Lung (tissue), 11 donors: ENCODE measurements at regions not wholly inside any gene's neighbourhood (a gene's known extent, or its start where the extent isn't known, plus 50 kb on each side); places are given as distances from the start of the nearest gene placed in this dataset.

Experiments
- ATAC-seq: fragments of 200-7000 bp; cut with Tn5 transposase; one replicate; pipeline ENCODE4 v1.9.1; 2020; ENCODE audit warnings: moderate number of reproducible peaks; ENCODE audit not compliant: insufficient read depth, low FRiP score
- DNase-seq, 3 donors: peaks; one replicate each; pipeline ENCODE4 v3.0.0-alpha.2; 2013 to 2017
- H3K27ac ChIP-seq, 2 donors: one replicate each; pipeline ENCODE4 v1.5.1; 2013; ENCODE audit warnings: mild to moderate bottlenecking in 2 of 2, moderate library complexity in 2 of 2, control low read depth in 1 of 2, inconsistent platforms in 1 of 2, low read depth in 1 of 2, low read length in 1 of 2
- H3K27me3 ChIP-seq, 3 donors: one replicate each; pipeline ENCODE4 v1.5.1; 2013; ENCODE audit warnings: low read length in 2 of 3; ENCODE audit not compliant: control insufficient read depth in 3 of 3, insufficient read depth in 3 of 3
- H3K36me3 ChIP-seq, 4 donors: one replicate each; pipeline ENCODE4 v1.5.1; 2013; ENCODE audit warnings: low read length in 4 of 4, mild to moderate bottlenecking in 1 of 4, moderate library complexity in 1 of 4; ENCODE audit not compliant: control insufficient read depth in 4 of 4, insufficient read depth in 4 of 4
- H3K4me1 ChIP-seq, 5 donors: one replicate each; pipeline ENCODE4 v1.5.1; 2013; ENCODE audit warnings: low read length in 5 of 5, mild to moderate bottlenecking in 2 of 5, moderate library complexity in 1 of 5; ENCODE audit not compliant: control insufficient read depth in 5 of 5, insufficient read depth in 5 of 5
- H3K4me3 ChIP-seq: one replicate; pipeline ENCODE4 v1.5.1; 2013; ENCODE audit warnings: mild to moderate bottlenecking, control low read depth, moderate library complexity
- H3K9ac ChIP-seq, 2 donors: one replicate each; pipeline ENCODE4 v1.5.1; 2013; ENCODE audit warnings: low read length in 2 of 2, control low read depth in 1 of 2; ENCODE audit not compliant: insufficient read depth in 1 of 2
- H3K9me3 ChIP-seq, 4 donors: one replicate each; pipeline ENCODE4 v1.5.1; 2013; ENCODE audit warnings: low read length in 3 of 4, mild to moderate bottlenecking in 1 of 4, moderate library complexity in 1 of 4; ENCODE audit not compliant: control insufficient read depth in 4 of 4, insufficient read depth in 3 of 4
- CTCF ChIP-seq: IDR thresholded peaks from 2 replicates; pipeline ENCODE4 v1.5.1; 2012; ENCODE audit warnings: mild to moderate bottlenecking; ENCODE audit errors: control extremely low read depth, extremely low read depth
- WGBS, 2 donors: extraction: QIAGEN DNeasy Blood & Tissue Kit; methylation state at CpG; one replicate each; pipeline ENCODE4 v1.1.7; 2013; 5-methylcytosine and 5-hydroxymethylcytosine counted together
- donor health status: control.
- donor health status: control.
- donor health status: Bipolar disorder and iron deficiency.
- donor health status: healthy.
- donor health status: DM: yes; HTN: yes; CAD: no.

GRCh38 chr2:234608946-234609345 is 112.1 kb upstream of the ARL4C start:
- no peak overlapping the region for H3K4me3 ChIP-seq
- ATAC-seq (no peak), DNase-seq (no peak)
- WGBS, 2 donors, result 95 to 96% methylated on average over 4 of the region's 4 CpGs
- H3K27me3 ChIP-seq, result no peaks in the 10 kb centered on the region
- TF ChIP-seq CTCF, result no peak
- no peaks in the 10 kb centered on the region for H3K4me1 ChIP-seq
- peaks cover 0 to 2% (median 0%) of the 10 kb centered on the region in 4 donors for H3K9me3 ChIP-seq
- H3K9ac ChIP-seq, result no peak overlapping the region
- H3K27ac ChIP-seq, result no peak overlapping the region
- no peaks in the 10 kb centered on the region for H3K36me3 ChIP-seq

- H3K27ac ChIP-seq, result no peak overlapping the region
- no peaks in the 10 kb centered on the region for H3K27me3 ChIP-seq
- H3K4me3 ChIP-seq, result no peak overlapping the region
- H3K36me3 ChIP-seq, result no peaks in the 10 kb centered on the region
- ATAC-seq (no peak), DNase-seq (no peak)
- peaks cover 0 to 2% (median 0%) of the 10 kb centered on the region in 4 donors for H3K9me3 ChIP-seq
- TF ChIP-seq CTCF, result no peak
- H3K9ac ChIP-seq, result no peak overlapping the region
- no peaks in the 10 kb centered on the region for H3K4me1 ChIP-seq
- WGBS, 2 donors, result 84% methylated on average over 8 of the region's 8 CpGs
These were observed 110.8 kb upstream of the ARL4C start for GRCh38 chr2:234607691-234608090.

GRCh38 chr2:234606896-234607295 is 110.0 kb upstream of the ARL4C start:
- Histone ChIP-seq H3K36me3 (no peaks in the 10 kb centered on the region), H3K4me3 (no peak overlapping the region), H3K27ac (no peak overlapping the region), H3K9ac (no peak overlapping the region), H3K9me3 (peaks cover 0 to 3% (median 0%) of the 10 kb centered on the region in 4 donors), H3K4me1 (no peaks in the 10 kb centered on the region), H3K27me3 (no peaks in the 10 kb centered on the region)
- no peak for TF ChIP-seq CTCF
- DNase-seq (no peak), ATAC-seq (no peak)
- WGBS, 2 donors, result 70 to 79% methylated on average over 7 of the region's 7 CpGs

GRCh38 chr2:234603619-234604018 is 106.7 kb upstream of the ARL4C start:
- DNase-seq, result no peak
- H3K9ac ChIP-seq, result no peak overlapping the region

More at GRCh38 chr2:234603619-234604018, 106.7 kb upstream of the ARL4C start:
- Histone ChIP-seq H3K4me3 (no peak overlapping the region), H3K27me3 (no peaks in the 10 kb centered on the region), H3K4me1 (no peaks in the 10 kb centered on the region), H3K36me3 (no peaks in the 10 kb centered on the region), H3K9me3 (peaks cover 0 to 1% (median 0%) of the 10 kb centered on the region in 4 donors), H3K27ac (no peak overlapping the region)
- TF ChIP-seq CTCF, result no peak
- WGBS, 2 donors, result 98 to 99% methylated on average over 4 of the region's 4 CpGs
- no peak for ATAC-seq
